ENCODE measurements at regions not wholly inside any gene's neighbourhood (a gene's known extent, or its start where the extent isn't known, plus 50 kb on each side); places are given as distances from the start of the nearest gene placed in this dataset.

GRCh38 chr5:17150531-17150930 is 66.9 kb upstream of the BASP1 start:
- Histone ChIP-seq H3K36me3 (ENCODE audit: control insufficient read depth in 1 of 2, insufficient read depth in 2 of 2, low read depth in 1 of 2, low read length in 2 of 2) (peaks cover 0 to 4% of the 10 kb centered on the region in 2 experiments), H2BK5ac (ENCODE audit: low read depth, low read length, poor library complexity, severe bottlenecking) (no peak overlapping the region), H4K8ac (ENCODE audit: low read length) (no peak overlapping the region), H2BK15ac (ENCODE audit: low read depth, poor library complexity, severe bottlenecking) (no peak overlapping the region), H3K4me3 (ENCODE audit: insufficient read depth in 1 of 2, low read depth in 1 of 2, low read length in 2 of 2) (no peak overlapping the region), H3K9me3 (ENCODE audit: control insufficient read depth, low read length) (no peaks in the 10 kb centered on the region), H3K4ac (ENCODE audit: low read depth in 1 of 2, low read length in 2 of 2) (peak overlapping the region in 1 of 2 experiments; percentile 70), H2AK5ac (ENCODE audit: low read length, severe bottlenecking) (no peak overlapping the region), H3K79me1 (replicated peaks; ENCODE audit: low read length, poor library complexity, severe bottlenecking) (no peaks in the 10 kb centered on the region), H2AFZ (ENCODE audit: low read depth, low read length) (no peak overlapping the region), H2BK120ac (ENCODE audit: low read depth, low read length) (no peak overlapping the region), H4K91ac (ENCODE audit: low read length) (no peak overlapping the region), H2BK12ac (ENCODE audit: low read length in 2 of 2) (peak overlapping the region in 1 of 2 experiments; percentile 57), H3K9ac (ENCODE audit: low read length) (no peak overlapping the region), H3K23ac (ENCODE audit: low read length in 2 of 2) (no peak overlapping the region), H3K27ac (ENCODE audit: low read length, poor library complexity, severe bottlenecking) (no peak overlapping the region), H3K18ac (ENCODE audit: low read depth in 1 of 2, low read length in 2 of 2) (peak overlapping the region in 1 of 2 experiments; percentile 21), H3K4me1 (ENCODE audit: control insufficient read depth, insufficient read depth, low read depth, low read length) (peaks cover 11% of the 10 kb centered on the region), H3K14ac (ENCODE audit: low read length in 2 of 2) (no peak overlapping the region), H3K27me3 (ENCODE audit: control insufficient read depth in 1 of 2, insufficient read depth in 1 of 2, low read length in 2 of 2) (no peaks in the 10 kb centered on the region), H3K4me2 (ENCODE audit: low read length, poor library complexity, severe bottlenecking) (no peak overlapping the region)
- DNase-seq: no peak
- 91% methylated on average over 2 of the region's 3 CpGs for WGBS

DNA sequence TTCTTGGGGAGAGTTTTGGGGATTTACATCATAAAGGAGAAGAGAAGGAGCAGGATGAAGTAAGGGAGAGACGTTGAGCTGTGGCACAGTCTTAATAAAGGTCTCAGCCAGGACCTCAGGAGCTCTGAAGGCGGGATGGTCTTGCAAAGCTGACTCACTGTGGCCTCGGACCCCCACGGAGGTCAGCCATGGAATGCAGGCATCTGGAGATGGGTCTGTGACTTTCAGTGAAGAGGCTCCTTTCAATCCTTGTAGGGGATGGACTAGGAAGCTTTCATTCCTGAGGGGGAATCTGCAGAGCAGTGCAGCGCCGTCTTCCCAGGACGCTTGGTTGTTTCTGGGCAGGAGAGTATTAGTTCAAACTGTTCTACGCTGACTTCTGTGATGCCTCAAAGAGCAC is 65.7 kb upstream of the BASP1 start:
- H2AK5ac ChIP-seq (ENCODE audit: low read length, severe bottlenecking): no peak overlapping the region
- H3K4ac ChIP-seq (ENCODE audit: low read depth in 1 of 2, low read length in 2 of 2): no peak overlapping the region
- H3K9ac ChIP-seq (ENCODE audit: low read length): no peak overlapping the region
- H2BK5ac ChIP-seq (ENCODE audit: low read depth, low read length, poor library complexity, severe bottlenecking): no peak overlapping the region
- no peak overlapping the region for H2BK15ac ChIP-seq (ENCODE audit: low read depth, poor library complexity, severe bottlenecking)
- no peak overlapping the region for H3K4me3 ChIP-seq (ENCODE audit: insufficient read depth in 1 of 2, low read depth in 1 of 2, low read length in 2 of 2)
- H3K4me2 ChIP-seq (ENCODE audit: low read length, poor library complexity, severe bottlenecking): peak overlapping the region; percentile 30
- 11% methylated on average over 8 of the region's 8 CpGs for WGBS
- peaks cover 0 to 4% of the 10 kb centered on the region in 2 experiments for H3K36me3 ChIP-seq (ENCODE audit: control insufficient read depth in 1 of 2, insufficient read depth in 2 of 2, low read depth in 1 of 2, low read length in 2 of 2)
- H3K18ac ChIP-seq (ENCODE audit: low read depth in 1 of 2, low read length in 2 of 2): peak overlapping the region; percentile 28 to 66
- H4K8ac ChIP-seq (ENCODE audit: low read length): peak overlapping the region; percentile 84
- no peaks in the 10 kb centered on the region for H3K9me3 ChIP-seq (ENCODE audit: control insufficient read depth, low read length)
- H4K91ac ChIP-seq (ENCODE audit: low read length): no peak overlapping the region
- H3K14ac ChIP-seq (ENCODE audit: low read length in 2 of 2): no peak overlapping the region
- H3K27ac ChIP-seq (ENCODE audit: low read length, poor library complexity, severe bottlenecking): peak overlapping the region; percentile 1
- H3K4me1 ChIP-seq (ENCODE audit: control insufficient read depth, insufficient read depth, low read depth, low read length): peaks cover 7% of the 10 kb centered on the region
- H2BK12ac ChIP-seq (ENCODE audit: low read length in 2 of 2): peak overlapping the region; percentile 69 to 80
- no peaks in the 10 kb centered on the region for H3K79me1 ChIP-seq (replicated peaks; ENCODE audit: low read length, poor library complexity, severe bottlenecking)
- no peaks in the 10 kb centered on the region for H3K27me3 ChIP-seq (ENCODE audit: control insufficient read depth in 1 of 2, insufficient read depth in 1 of 2, low read length in 2 of 2)
- H2BK120ac ChIP-seq (ENCODE audit: low read depth, low read length): no peak overlapping the region
- no peak overlapping the region for H3K23ac ChIP-seq (ENCODE audit: low read length in 2 of 2)
- peak overlapping the region; percentile 36 for H2AFZ ChIP-seq (ENCODE audit: low read depth, low read length)
- peak; percentile 63 for DNase-seq

- Histone ChIP-seq H2AK5ac (ENCODE audit: low read length, severe bottlenecking) (no peak overlapping the region), H2AFZ (ENCODE audit: low read depth, low read length) (no peak overlapping the region), H3K27ac (ENCODE audit: low read length, poor library complexity, severe bottlenecking) (no peak overlapping the region), H2BK15ac (ENCODE audit: low read depth, poor library complexity, severe bottlenecking) (no peak overlapping the region), H3K9ac (ENCODE audit: low read length) (no peak overlapping the region), H3K27me3 (ENCODE audit: control insufficient read depth in 1 of 2, insufficient read depth in 1 of 2, low read length in 2 of 2) (no peaks in the 10 kb centered on the region), H3K4ac (ENCODE audit: low read depth in 1 of 2, low read length in 2 of 2) (no peak overlapping the region), H3K18ac (ENCODE audit: low read depth in 1 of 2, low read length in 2 of 2) (no peak overlapping the region), H3K14ac (ENCODE audit: low read length in 2 of 2) (no peak overlapping the region), H3K79me1 (replicated peaks; ENCODE audit: low read length, poor library complexity, severe bottlenecking) (no peaks in the 10 kb centered on the region), H3K4me2 (ENCODE audit: low read length, poor library complexity, severe bottlenecking) (no peak overlapping the region), H3K4me3 (ENCODE audit: insufficient read depth in 1 of 2, low read depth in 1 of 2, low read length in 2 of 2) (no peak overlapping the region), H2BK5ac (ENCODE audit: low read depth, low read length, poor library complexity, severe bottlenecking) (no peak overlapping the region), H4K8ac (ENCODE audit: low read length) (no peak overlapping the region), H3K36me3 (ENCODE audit: control insufficient read depth in 1 of 2, insufficient read depth in 2 of 2, low read depth in 1 of 2, low read length in 2 of 2) (peaks cover 0 to 4% of the 10 kb centered on the region in 2 experiments), H3K4me1 (ENCODE audit: control insufficient read depth, insufficient read depth, low read depth, low read length) (peaks cover 14% of the 10 kb centered on the region), H3K9me3 (ENCODE audit: control insufficient read depth, low read length) (no peaks in the 10 kb centered on the region), H2BK120ac (ENCODE audit: low read depth, low read length) (no peak overlapping the region), H4K91ac (ENCODE audit: low read length) (no peak overlapping the region), H3K23ac (ENCODE audit: low read length in 2 of 2) (no peak overlapping the region), H2BK12ac (ENCODE audit: low read length in 2 of 2) (peak overlapping the region in 1 of 2 experiments; percentile 15)
- DNase-seq: no peak
- 53% methylated on average over 5 of the region's 5 CpGs for WGBS
Measured at GRCh38 chr5:17154211-17154996, 63.0 kb upstream of the BASP1 start.

- no peak overlapping the region for H2BK12ac ChIP-seq (ENCODE audit: low read length in 2 of 2)
- no peak overlapping the region for H3K23ac ChIP-seq (ENCODE audit: low read length in 2 of 2)
- no peak overlapping the region for H3K27ac ChIP-seq (ENCODE audit: low read length, poor library complexity, severe bottlenecking)
- H3K27me3 ChIP-seq (ENCODE audit: control insufficient read depth in 1 of 2, insufficient read depth in 1 of 2, low read length in 2 of 2): no peaks in the 10 kb centered on the region
- no peak overlapping the region for H3K14ac ChIP-seq (ENCODE audit: low read length in 2 of 2)
- peaks cover 0 to 4% of the 10 kb centered on the region in 2 experiments for H3K36me3 ChIP-seq (ENCODE audit: control insufficient read depth in 1 of 2, insufficient read depth in 2 of 2, low read depth in 1 of 2, low read length in 2 of 2)
- no peaks in the 10 kb centered on the region for H3K9me3 ChIP-seq (ENCODE audit: control insufficient read depth, low read length)
- H2AFZ ChIP-seq (ENCODE audit: low read depth, low read length): no peak overlapping the region
- peak overlapping the region; percentile 23 for H2BK120ac ChIP-seq (ENCODE audit: low read depth, low read length)
- no peak overlapping the region for H3K18ac ChIP-seq (ENCODE audit: low read depth in 1 of 2, low read length in 2 of 2)
- no peak overlapping the region for H2BK5ac ChIP-seq (ENCODE audit: low read depth, low read length, poor library complexity, severe bottlenecking)
- H3K4ac ChIP-seq (ENCODE audit: low read depth in 1 of 2, low read length in 2 of 2): no peak overlapping the region
- no peak overlapping the region for H4K91ac ChIP-seq (ENCODE audit: low read length)
- H3K4me1 ChIP-seq (ENCODE audit: control insufficient read depth, insufficient read depth, low read depth, low read length): peaks cover 16% of the 10 kb centered on the region
- 82% methylated on average over 4 of the region's 4 CpGs for WGBS
- H2AK5ac ChIP-seq (ENCODE audit: low read length, severe bottlenecking): no peak overlapping the region
- H3K4me2 ChIP-seq (ENCODE audit: low read length, poor library complexity, severe bottlenecking): no peak overlapping the region
- no peak overlapping the region for H4K8ac ChIP-seq (ENCODE audit: low read length)
- H3K9ac ChIP-seq (ENCODE audit: low read length): no peak overlapping the region
- no peak overlapping the region for H2BK15ac ChIP-seq (ENCODE audit: low read depth, poor library complexity, severe bottlenecking)
- no peaks in the 10 kb centered on the region for H3K79me1 ChIP-seq (replicated peaks; ENCODE audit: low read length, poor library complexity, severe bottlenecking)
- H3K4me3 ChIP-seq (ENCODE audit: insufficient read depth in 1 of 2, low read depth in 1 of 2, low read length in 2 of 2): no peak overlapping the region
- no peak for DNase-seq
Measured at GRCh38 chr5:17156463-17156862, 61.0 kb upstream of the BASP1 start.
